Erythroblast (primary cell): ENCODE measurements at regions not wholly inside any gene's neighbourhood (a gene's known extent, or its start where the extent isn't known, plus 50 kb on each side); places are given as distances from the start of the nearest gene placed in this dataset.

ENCODE experiments used
- GATA1 ChIP-seq: IDR thresholded peaks from 2 replicates; pipeline ENCODE4 v1.6.1; 2011; ENCODE audit warnings: low read depth, mild to moderate bottlenecking, control low read depth, low read length, moderate library complexity
- POLR2A ChIP-seq: IDR thresholded peaks from 2 replicates; pipeline ENCODE4 v1.6.1; 2011; ENCODE audit warnings: mild to moderate bottlenecking, low read length

DNA sequence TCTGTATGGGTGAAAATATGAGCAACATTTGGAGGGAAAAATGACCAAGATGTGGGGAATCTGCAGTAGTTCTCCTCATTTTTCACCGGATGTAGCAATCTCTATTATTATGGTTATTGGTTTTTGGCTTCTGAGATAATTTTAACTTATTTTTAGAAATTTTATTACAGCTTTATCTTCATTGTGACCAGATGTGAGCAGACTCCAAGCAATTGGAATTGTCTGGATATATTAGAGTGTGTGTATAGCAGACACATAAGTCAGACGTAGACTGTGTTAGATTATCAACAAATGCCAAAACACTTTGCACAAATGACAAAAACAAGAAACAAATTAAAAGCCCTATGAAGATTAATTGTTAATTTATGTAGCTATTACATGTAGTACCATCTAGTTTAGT lies 249.1 kb downstream of the DNAJB9 start:
- TF ChIP-seq POLR2A: no peak
- TF ChIP-seq GATA1: no peak
